GM12864 (cell line): ENCODE measurements at regions not wholly inside any gene's neighbourhood (a gene's known extent, or its start where the extent isn't known, plus 50 kb on each side); places are given as distances from the start of the nearest gene placed in this dataset.

Experiments
- DNase-seq: peaks from one replicate; pipeline ENCODE4 v3.0.0-alpha.2; 2011; ENCODE audit warnings: low read depth
- H3K4me3 ChIP-seq: 2 replicates; pipeline ENCODE4 v1.5.1; 2011; ENCODE audit warnings: mild to moderate bottlenecking, low read depth, low read length, control low read depth
- TF ChIP-seq, protein P1 (sequence below): IDR thresholded peaks from 2 replicates; pipeline ENCODE4 v1.5.1; 2011; ENCODE audit warnings: low read depth, mild to moderate bottlenecking, moderate library complexity, low read length, control low read depth, inconsistent platforms; ENCODE audit errors: missing control alignments

DNA sequence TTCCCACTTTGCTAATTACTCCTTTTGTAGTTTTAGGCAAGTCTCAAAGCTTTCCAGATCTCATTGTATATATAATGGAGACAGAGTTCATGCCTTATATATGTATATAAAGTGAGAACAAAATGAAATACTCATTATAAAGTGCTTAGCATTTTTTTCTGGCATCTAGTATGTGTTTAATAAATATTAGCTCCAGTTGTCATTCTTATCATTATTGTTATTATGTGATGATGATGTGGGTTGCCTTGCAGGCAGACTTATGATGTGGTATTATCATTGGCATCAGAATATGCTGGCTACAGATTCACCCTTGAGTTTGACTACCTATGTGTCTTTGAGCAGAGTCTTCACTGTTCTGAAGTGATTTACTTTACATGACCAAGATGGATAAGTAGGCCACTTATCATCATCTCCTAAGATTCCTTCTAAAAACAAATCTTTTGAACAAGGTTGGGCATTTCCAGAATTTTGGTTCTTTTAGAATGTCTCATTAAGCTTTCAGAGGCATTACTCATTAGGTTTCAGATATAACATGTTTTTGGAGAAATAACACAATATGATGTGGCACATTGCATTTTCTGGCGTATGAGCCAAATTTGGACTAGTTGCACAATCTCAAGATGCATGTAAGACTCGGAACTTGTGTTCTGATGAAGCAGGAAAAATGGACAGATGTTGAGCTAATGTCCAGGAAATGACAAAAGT is 145.6 kb upstream of the TNC start:
- no peak for DNase-seq
- TF ChIP-seq, protein P1, sequence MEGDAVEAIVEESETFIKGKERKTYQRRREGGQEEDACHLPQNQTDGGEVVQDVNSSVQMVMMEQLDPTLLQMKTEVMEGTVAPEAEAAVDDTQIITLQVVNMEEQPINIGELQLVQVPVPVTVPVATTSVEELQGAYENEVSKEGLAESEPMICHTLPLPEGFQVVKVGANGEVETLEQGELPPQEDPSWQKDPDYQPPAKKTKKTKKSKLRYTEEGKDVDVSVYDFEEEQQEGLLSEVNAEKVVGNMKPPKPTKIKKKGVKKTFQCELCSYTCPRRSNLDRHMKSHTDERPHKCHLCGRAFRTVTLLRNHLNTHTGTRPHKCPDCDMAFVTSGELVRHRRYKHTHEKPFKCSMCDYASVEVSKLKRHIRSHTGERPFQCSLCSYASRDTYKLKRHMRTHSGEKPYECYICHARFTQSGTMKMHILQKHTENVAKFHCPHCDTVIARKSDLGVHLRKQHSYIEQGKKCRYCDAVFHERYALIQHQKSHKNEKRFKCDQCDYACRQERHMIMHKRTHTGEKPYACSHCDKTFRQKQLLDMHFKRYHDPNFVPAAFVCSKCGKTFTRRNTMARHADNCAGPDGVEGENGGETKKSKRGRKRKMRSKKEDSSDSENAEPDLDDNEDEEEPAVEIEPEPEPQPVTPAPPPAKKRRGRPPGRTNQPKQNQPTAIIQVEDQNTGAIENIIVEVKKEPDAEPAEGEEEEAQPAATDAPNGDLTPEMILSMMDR = no peak

DNA sequence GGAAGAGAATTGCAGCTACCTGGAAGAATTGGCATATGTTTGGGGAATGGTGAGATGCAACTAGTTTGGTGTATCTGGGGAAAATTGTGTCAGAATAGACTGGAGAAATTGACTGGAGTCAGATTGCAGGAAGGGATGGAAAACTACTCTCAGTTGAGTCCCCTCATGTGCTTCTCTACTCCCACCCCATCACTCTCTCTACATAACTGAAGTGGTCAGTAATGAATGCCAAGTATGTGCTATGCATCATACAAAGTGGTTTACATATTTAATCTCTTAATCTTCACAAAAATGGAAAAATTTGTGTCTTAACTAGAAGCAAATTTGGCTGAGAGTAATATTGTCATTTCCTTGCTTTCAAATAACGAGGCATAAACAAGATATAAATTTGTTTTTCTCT is 146.4 kb upstream of the TNC start:
- TF ChIP-seq, protein P1 = no peak
- no peak overlapping the region for H3K4me3 ChIP-seq
- DNase-seq = no peak

More for the DNA sequence above, 145.6 kb upstream of the TNC start:
- no peak overlapping the region for H3K4me3 ChIP-seq

DNA sequence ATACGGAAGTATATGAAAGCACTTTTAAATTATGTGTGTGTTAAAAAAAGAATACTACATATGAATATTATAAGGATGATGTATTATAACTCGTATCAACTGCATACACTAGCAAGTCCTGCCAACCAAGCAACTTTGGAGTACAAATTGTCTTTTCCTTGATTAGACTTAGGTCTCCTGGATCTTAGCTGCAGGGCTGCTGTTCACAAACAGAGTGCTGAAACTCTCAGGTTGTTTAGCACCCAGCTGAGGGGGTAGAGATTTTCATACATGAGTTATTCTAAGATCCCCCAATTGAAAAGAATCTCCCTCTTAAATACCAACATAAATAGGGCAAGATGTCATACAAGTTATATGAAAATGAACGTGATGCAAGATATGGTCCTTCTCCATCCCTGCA is 149.8 kb upstream of the TNC start:
- TF ChIP-seq, protein P1 = no peak
- H3K4me3 ChIP-seq = no peak overlapping the region
- DNase-seq = no peak

DNA sequence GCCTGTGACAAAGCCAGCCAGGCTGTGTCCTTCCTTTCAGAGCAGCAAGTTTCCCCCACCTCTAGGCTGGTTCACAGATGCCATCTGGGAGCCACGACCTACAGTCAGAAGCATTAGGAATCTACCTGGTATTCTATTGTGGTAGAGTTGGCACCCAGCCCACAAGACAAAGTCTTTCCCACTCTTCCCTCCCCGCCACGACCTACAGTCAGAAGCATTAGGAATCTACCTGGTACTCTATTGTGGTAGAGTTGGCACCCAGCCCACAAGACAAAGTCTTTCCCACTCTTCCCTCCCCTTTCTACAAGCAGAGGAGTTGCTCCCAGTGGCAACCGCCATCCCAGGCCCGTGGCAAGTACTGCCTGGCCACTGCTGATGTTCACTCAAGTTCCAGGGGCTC is 157.8 kb upstream of the TNC start:
- no peak overlapping the region for H3K4me3 ChIP-seq
- TF ChIP-seq, protein P1 = no peak
- no peak for DNase-seq

DNA sequence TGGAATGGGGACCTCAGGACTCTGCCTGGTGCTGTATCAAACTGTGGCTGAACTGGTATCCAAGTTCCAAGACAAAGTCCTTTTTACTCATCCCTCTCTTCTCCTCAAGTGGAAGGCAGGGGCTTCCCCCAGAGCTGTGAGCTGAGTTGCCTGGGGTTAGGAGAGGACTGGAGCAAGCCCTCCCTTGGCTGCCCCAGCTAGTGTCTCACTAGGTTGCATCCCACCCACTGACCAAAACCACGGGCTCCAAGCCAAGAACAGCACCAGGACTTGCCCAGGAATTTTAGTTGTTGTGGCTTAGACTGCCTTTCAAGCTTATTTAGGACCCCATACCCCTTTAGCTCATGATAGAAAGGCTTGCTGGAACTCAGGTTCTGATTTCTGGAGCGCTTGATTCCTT is 158.7 kb upstream of the TNC start:
- no peak for DNase-seq
- TF ChIP-seq, protein P1 = no peak
- H3K4me3 ChIP-seq = no peak overlapping the region

DNA sequence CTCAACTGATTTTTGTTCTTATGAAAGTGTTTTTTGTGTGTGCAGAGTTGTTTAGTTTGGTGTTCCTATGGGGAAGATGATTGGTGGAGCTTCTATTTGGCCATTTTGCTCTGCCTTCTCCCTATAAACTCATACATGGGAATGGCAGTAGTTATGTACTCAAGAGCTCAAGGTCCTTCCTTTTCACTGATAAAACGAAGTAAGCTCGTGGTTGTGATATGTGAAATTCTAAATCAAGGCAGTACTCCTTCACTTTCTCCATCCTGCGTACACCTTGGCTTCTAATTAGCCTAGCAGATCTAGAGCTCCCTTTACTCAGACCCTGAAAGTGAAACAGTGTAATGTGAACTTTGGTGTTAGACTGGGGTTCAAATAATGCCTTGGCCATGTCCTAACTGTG is 159.3 kb upstream of the TNC start:
- no peak overlapping the region for H3K4me3 ChIP-seq
- DNase-seq = no peak
- TF ChIP-seq, protein P1 = no peak
